Activated CD8-positive, alpha-beta memory T cell treated with anti-CD3 and anti-CD28 coated beads for 48 hours (primary cell): ENCODE measurements at regions not wholly inside any gene's neighbourhood (a gene's known extent, or its start where the extent isn't known, plus 50 kb on each side); places are given as distances from the start of the nearest gene placed in this dataset.
A peak's percentile ranks its signal among the peaks of the same experiment; 100 is the strongest.

Experiments
- DNase-seq, 3 experiments: peaks; one replicate each; pipeline ENCODE4 v3.0.0-alpha.2; 2020; ENCODE audit warnings: low read depth in 2 of 3, low spot score in 2 of 3

DNA sequence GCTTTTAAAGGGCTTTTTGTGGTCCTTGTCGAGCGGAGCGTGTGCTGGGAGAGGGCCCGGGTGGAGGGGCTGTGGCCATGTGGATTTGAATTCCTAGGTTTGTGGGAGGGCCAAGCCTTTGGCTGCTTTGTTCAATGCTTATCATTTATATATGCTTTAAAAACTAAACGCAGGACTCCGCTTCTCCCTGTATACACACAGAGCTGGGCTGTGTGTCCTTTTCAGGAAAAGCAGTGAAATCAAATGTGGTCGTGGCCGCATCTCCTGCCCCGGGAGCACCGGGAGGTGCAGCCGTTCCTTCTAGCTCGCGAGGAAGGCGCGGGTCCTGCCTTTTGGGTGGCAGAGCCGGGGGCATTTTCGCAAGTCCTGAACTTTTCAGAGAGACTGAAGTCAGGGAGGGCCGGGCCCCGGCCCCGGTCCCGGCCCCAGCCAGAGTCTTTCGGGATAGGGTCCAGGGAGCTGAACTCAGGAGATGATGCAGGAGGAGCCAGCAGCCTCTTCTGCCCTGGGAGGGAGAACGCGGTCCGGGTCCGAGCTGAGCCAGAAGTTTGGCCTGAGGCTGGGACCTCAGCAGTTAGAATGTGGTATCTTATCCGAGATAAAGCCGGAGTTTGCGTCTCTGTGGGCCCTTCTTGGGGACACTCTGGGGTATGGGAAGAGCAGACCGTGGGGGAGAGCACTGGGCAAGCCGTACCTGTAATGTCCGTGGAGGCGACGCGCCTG is 158.8 kb downstream of the C9orf152 start:
- no peak for DNase-seq

DNA sequence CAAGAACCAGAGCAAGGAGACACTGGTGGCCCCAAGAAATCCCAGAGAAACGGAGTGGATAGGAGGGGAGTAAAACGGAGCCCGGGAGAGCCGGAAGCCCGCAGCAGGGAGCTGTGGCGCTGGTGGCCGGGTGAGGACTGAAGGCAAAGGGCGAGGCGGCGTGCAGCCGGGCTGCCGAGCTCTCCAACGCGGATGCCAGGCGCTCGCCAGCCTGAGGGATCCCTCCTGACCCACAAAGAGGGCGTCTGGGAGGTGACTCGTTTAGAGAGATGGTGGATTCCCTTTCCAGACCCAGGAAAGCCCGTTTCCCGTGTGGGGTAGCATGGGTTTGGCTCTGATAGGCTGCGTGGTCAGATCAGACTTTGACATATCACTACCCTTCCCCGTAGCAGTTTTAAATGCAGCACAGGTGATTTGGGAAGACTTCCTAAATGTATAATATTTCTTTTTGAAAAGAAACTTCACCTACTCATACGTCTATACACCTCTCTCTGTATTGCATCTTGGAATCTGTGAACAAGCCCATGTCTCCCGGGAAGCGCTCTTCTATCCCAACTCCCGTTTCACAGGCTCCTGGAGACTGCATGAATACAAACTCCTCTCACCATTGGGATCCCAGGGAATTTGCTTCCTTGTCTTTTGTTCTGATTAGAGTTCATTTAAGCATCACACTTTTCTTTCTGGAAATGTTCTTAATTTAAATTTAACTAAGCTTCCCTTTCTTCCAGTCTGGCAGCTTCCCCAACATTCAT is 158.1 kb downstream of the C9orf152 start:
- no peak for DNase-seq

DNA sequence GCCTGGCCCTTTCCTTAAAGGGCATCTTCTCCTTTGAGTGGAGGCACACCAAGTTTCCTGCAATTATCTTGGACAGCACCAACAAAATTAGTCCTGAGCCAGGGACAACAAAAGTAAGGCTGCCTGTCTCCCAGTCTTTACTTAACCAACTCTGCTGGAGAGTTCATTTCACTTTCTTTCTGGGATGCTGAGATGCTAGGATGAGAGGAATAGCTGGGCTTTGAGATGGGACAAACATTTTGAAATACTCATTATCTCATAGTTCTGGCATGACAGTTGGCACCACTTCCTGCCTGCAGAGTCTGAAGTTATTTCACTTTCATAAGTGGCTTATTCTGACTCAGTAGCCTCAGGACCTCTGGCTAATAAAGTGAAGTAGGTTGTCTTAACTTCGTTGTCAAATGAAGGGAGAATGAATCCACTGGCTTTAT is 157.0 kb downstream of the C9orf152 start:
- no peak for DNase-seq

DNA sequence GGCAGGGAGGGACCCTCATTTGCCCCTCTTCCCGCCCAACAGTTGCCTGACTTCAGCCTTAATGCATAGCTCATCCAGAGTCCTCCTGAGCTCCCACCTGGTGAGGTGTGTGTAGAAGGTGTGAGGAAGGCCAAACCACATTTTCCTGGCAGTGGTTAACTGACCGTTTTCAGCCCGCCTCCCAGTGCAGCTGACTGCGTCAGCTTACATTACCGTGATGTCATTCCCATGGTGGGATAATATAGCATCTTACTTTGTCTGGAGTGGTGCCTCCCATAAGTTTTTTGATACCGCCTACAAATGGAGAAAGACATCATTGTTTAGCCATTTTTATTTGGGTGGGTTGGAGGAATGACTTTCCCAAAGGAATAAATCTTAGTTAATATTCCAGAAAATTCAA is 151.9 kb downstream of the C9orf152 start:
- DNase-seq, result no peak

DNA sequence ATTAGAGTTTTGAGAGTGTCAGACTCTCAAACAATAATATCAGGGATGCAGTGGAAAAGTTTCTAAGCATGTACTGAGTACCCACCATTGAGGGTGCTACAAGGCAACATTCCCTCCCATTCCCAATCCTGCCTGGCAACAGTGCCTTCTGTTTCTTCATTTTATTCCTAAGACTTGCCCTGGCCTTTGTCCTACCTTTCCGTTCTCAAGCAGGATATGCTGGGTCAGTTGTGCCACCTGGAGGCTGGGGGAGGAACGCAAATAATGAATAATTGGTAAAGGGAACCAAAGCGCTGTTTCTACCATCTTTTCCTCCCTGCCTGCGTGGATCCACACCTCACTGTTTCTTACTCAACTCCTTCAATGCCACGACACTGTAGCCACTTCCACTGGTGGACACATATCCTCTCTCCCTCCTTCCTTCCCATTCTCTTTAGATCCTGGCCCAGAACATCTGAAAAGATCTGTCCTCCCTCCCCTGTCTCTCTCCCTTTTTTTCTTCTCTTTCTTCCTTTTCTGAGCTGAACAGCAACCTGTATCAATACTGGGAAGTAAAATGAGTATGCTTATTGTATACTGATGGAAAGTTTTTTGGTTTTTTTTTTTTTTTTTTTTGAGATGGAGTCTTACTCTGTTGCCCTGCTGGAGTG is 149.5 kb downstream of the C9orf152 start:
- peak in 1 of 3 experiments; percentile 14 for DNase-seq

DNA sequence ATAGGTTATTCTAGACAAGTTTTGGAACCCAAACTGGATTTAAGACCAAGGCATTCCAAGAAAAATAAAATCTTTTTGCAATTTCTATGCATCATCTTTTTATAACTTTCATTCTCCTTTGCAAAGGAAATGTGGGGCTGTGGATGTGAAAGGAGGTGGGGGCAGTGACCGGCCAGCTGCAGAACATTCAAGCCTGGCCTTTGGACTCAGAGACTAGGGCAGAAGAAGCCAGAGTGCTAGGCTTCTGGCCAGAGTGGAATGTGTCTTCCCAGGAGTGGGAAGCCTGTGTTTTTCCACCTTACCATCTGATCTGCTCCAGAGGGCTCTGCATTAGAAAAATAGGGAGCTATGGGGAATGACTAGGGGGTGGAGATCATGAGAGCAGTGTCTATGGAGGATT is 148.5 kb downstream of the C9orf152 start:
- DNase-seq, result no peak

DNA sequence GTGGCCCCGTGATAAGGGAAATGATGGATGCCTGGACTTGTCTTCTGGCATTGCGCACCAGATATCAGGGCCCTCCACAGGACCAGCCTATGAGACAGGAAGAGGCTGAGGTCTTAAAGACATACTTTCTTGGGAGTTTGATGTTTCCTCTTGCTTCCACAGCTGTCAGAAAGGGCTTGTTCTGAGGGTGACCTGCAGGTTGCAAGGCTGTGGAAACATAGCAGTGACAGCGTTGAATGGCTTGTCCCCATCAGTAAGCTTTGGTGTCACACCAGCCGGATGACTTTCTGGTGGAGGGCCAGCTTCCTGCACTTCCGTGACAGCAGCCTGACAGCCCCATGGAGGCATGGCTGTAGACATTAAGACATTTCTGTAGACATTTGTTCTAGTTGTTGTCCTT is 143.2 kb downstream of the C9orf152 start:
- no peak for DNase-seq

DNA sequence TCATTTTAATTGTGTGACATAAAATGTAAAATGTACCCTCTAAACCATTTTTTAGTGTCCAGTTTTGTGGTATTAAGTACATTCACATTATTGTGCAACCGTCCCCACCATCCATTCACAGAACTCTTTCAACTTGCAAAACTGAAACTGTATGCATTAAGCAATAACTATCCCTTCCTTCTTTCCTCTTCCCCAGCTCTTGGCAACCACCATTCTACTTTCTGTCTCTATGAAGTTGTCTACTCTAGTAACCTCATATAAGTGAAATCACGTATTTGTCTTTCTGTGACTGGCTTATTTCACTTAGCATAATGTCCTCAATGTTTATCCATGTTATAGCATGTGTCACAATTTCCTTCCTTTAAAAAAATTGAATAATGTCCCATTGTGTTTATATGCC is 142.4 kb downstream of the C9orf152 start:
- no peak for DNase-seq

DNA sequence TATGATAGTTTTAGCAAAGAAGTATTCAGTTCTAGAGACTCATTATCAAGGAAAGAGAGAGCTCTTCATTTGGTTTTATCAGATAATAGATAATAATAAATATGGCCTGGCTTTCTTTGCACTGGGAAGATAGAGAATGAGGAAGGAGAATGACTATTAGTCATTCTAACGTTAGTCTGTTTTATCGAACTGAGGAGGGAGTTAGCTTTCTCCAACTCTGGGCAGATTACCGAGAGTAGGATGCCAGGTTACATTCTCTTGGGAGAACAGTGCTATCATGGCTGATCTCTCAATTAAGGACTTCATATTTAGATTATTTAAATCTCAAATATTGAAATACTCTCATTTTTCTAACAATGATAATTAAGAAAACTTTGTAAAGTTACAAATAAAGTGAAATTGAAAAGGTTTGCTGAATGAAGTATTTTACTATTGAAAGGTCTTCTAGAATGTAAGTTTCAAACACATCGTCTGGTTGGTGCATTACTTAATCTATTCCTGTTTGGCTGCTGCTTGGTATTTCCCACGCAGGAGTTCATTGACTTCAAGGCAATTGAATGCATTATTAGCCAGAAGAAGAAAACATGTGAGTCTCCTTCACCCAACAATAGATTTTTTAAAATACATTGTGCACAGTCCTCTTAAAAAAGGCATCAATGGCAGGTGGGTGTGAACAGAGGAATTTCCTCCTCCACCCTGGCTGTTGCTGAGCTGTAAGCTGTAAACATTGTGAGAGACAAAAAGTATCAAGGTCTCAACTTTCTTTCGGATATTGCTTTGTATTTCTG is 140.8 kb downstream of the C9orf152 start:
- no peak for DNase-seq

DNA sequence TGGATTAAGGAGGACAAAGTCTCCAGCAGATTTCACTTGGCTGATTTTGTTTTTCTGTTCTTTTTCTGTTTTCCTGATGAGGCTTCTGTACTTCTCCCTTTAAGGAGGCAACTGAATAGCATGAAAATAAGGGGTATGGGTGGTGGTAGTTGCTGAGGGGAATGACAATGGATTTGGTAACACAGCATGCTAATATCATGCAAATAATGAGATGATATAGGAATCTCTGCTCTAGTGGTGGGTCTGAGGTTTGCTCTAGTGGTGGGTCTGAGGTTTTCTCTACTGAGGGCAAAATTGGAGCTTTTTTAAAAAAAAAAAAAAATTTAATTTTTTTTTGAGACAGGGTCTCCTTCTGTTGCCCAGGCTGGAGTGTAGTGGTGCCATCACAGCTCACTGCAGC is 139.7 kb downstream of the C9orf152 start:
- no peak for DNase-seq

DNA sequence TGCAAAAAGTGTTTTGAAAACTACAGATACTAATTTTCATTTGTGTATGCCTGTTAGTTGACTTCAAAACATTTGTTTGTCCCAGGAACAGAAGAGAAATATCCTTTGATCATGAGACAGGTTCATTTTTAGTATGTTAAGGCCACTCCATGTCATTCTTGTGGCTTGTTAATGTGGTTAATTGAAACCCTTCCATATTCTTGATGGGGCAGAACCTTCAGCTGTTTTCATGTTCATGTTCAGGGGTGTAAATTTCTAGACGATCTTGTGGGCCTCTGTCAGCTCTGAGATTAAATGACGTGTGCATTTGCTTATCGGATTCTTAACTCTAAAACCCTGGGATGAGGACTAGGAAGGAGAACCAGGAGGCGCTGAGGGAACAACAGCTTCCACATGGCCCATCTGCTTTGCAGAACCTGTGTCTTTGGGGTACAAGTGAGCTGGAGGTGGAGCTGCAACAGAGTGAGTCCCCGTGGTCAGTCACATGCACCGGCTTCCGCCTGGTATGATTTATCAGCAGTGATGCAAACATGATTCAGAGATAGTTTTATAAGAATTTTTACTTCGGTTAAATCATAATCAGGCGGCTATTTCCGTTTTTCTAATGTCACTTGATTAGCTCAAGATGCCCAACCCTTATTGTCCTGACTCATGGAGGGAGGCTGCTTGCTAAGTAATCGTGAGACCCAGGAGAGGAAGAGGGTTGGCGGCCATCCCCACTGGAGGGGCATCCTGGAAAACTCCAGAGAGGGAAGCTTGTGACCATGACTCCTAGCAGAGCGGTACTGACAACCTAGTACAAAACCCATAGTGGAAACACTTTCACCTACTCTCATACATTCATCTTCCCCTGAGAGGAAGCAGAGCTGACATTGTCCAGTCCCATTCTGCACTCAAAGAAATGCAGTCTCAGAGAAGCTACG is 138.4 kb downstream of the C9orf152 start:
- no peak for DNase-seq

DNA sequence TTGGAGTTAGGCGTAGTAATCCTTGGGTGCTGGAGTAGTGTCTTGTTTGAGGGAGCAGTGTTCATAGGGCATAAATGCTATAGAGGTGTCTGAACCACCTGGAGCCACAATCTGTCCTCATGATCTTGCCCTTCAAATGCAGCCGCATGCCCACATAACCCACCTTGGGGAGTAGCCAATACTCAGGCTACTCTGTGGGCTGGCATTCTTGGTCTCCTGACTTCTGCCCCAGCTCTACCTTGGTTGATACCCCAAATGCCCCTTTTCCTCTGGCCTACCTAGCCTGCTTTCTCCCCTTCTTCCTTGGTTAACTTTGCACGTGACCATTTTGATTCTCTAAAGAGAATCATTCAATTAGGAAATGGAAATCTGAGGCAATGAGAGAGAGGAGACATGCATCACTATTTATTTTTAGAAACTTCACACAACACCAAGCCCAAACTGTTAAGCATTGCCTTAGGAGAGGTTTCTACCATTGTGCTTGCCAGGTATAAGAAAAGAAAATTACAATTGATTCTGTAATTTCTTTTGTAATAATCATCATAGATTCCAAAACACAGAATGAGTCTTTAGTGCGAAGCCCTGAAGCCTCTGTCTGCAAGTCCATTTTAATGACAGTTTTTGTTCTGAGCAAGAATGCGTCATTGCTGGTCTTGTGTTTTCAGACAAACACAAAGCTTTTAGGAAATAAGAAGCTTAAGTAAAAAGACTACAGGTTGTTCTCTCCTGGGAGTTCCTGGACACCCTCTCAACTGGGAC is 135.2 kb downstream of the C9orf152 start:
- DNase-seq, result no peak

DNA sequence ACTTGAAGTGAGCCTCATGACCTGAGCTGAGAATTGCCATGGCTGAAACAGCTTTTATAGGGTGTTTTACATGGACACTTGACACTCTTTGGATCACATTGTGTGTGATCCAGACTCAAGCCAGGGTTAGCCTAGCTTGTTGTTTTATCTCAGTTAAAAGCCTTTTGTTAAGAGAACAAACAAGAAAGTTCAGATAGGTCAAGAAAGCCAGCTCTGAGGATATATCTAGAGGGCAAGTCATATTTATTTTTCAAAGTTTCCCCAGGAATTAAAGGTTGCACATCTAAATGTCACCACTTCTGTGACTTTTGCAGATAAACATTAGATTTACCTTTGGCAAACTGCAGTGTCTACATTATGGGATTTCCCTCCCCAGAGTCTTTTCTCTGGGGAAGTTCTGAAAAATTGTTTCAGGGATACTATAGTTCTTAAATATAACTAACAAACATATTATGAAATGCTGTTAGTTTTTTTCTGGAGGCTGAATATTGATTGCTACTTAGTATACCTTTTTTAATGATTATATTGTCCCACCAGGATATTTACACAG is 134.5 kb downstream of the C9orf152 start:
- no peak for DNase-seq

DNA sequence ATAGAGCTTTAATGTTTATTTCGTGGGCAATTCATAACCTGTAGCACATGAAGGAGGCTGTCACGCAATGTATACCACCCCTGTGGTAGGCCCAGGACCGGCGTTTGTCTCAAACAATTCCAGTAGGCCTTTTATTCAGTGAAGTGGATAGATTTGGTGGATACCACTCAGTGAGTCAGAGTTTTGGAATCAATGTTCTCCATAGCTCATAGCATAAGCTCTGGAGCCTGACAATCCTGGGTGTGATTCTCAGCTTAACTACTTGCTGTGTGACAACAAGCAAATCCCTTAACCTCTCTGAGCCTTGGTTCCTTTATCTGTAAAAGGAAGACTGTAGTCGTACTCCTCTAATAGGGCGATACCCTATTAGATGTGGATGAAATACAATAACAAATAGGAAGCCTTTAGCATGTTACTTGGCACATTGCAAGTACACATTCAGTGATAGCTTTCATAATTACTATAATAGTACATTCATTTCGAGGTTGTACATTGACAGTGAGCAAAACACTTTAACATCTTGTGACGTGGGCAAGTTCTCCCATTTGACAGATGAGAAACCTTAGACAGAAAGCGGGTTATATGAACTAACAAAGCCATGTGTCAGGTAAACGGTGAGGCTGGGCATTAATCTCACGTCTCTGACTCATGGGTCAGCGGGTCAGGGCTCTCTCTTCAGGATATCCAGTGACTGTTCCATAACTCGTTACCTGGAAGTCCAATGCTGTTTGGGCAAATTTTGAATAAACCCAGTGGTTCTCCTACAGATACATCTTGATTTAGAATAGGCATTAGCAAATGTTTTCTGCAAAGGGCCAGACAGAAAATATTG is 130.8 kb downstream of the C9orf152 start:
- DNase-seq, result no peak

DNA sequence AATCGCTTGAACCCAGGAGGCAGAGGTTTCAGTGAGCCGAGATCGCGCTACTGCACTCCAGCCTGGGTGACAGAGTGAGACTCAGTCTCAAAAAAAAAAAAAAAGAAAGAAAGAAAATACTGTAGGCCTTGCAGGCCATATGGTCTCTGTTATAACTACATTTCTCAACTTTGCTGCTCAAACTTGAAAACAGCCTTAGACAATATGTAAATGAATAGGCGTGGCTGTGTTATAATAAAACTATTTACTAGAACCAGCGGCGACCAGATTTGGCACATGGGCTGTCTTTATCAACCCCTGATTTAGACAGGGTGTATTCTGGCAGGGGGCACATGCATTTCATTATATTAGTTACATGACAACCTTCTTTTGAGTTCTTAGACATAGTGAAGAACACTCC is 130.0 kb downstream of the C9orf152 start:
- no peak for DNase-seq

DNA sequence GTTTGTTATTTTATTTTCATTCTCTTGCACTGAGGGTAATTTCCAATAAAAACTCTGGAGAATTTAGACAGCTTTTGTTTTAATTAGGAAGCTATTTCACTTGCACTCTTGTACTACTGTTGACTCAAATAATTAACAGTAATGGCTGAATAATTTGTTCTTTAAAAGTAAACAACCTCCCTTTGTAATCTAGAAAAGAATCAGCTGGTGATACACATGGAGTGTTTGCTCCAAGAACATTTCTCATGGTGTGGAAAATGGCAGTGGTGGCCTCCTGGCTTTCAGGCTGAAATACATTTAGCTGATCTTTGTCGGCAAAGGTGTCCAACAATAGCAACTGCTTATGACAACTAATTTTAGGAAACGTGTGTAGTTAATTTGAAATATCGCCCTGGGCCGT is 129.4 kb downstream of the C9orf152 start:
- no peak for DNase-seq

DNA sequence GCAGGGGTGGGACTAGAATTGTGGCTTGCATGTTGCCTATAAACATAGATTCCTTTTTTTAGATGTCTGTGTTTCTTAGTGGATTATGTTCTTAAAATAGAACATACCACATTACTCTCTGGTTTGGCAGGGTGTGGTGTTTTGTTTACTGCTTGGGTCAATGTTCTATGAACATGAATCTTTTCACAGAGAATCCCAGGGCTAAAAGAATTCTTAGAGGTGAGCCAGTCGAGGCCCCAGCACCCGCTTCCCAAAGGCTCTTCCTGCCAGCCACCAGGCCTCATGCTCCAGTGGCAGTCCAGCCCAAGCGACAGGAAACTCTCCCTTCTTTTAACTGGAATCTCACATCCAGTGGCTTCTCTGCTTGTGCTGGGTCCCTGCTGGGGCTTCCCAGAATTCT is 126.6 kb downstream of the C9orf152 start:
- DNase-seq, result no peak

DNA sequence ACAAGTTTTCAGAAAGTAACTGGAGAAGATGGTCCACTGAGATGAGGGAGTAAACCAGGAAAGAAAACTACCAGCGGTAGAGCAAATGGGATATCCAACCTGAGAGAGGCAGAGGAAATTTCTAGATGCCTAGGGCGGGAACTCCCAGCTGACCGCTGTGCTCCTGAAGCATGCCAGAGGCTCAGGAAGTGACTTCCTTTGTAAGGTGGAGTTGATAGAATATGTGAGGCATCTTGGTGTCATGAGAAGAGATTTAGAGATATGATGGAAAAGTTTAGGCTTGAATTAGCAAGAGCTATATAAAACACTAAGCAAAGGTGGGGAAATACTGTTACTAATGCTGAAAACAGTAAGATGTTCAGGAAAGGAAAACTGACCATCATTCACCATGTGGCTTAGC is 124.1 kb downstream of the C9orf152 start:
- DNase-seq, result no peak

DNA sequence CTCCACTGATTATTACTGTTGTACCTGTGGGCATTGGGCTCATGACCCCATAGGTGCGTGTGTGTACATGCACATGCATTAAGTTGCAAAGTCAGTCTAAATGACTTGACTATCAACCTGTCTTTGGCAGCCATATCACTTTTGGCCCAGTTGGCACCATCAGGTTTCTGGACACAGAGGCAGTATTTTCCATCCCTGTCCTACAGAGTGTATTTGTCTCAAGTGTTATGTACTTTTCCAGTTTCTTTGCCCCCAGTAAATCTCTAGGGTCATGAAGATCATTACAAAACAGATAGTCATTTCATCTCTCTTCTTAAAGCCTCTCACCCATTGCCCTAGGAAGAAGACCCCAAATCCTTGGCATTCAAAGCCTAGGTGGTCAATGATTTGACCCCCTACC is 121.4 kb downstream of the C9orf152 start:
- no peak for DNase-seq
